ENCODE measurements at regions not wholly inside any gene's neighbourhood (a gene's known extent, or its start where the extent isn't known, plus 50 kb on each side); places are given as distances from the start of the nearest gene placed in this dataset.

- TF ChIP-seq TAF1 (IDR thresholded peaks at IDR 0.05; ENCODE audit: low read depth) (no peak), RAD21 (IDR thresholded peaks at IDR 0.05; ENCODE audit: low read depth) (no peak), NFIC (IDR thresholded peaks at IDR 0.05) (no peak), EGR1 (IDR thresholded peaks at IDR 0.05) (no peak), YY1 (IDR thresholded peaks at IDR 0.05; ENCODE audit: low read depth) (no peak), EP300 (IDR thresholded peaks at IDR 0.05; ENCODE audit: borderline replicate concordance) (no peak), CEBPB (IDR thresholded peaks at IDR 0.05) (no peak), CREB1 (IDR thresholded peaks at IDR 0.05; ENCODE audit: low read depth) (no peak), FOXM1 (IDR thresholded peaks at IDR 0.05; ENCODE audit: borderline replicate concordance, low read depth) (no peak), TCF12 (IDR thresholded peaks at IDR 0.05; ENCODE audit: low read depth) (no peak), MAX (IDR thresholded peaks at IDR 0.05) (no peak), TEAD4 (IDR thresholded peaks at IDR 0.05) (no peak), ZBTB7A (IDR thresholded peaks at IDR 0.05; ENCODE audit: low read depth) (no peak), USF1 (IDR thresholded peaks at IDR 0.05) (no peak)
- TF ChIP-seq, protein P1, sequence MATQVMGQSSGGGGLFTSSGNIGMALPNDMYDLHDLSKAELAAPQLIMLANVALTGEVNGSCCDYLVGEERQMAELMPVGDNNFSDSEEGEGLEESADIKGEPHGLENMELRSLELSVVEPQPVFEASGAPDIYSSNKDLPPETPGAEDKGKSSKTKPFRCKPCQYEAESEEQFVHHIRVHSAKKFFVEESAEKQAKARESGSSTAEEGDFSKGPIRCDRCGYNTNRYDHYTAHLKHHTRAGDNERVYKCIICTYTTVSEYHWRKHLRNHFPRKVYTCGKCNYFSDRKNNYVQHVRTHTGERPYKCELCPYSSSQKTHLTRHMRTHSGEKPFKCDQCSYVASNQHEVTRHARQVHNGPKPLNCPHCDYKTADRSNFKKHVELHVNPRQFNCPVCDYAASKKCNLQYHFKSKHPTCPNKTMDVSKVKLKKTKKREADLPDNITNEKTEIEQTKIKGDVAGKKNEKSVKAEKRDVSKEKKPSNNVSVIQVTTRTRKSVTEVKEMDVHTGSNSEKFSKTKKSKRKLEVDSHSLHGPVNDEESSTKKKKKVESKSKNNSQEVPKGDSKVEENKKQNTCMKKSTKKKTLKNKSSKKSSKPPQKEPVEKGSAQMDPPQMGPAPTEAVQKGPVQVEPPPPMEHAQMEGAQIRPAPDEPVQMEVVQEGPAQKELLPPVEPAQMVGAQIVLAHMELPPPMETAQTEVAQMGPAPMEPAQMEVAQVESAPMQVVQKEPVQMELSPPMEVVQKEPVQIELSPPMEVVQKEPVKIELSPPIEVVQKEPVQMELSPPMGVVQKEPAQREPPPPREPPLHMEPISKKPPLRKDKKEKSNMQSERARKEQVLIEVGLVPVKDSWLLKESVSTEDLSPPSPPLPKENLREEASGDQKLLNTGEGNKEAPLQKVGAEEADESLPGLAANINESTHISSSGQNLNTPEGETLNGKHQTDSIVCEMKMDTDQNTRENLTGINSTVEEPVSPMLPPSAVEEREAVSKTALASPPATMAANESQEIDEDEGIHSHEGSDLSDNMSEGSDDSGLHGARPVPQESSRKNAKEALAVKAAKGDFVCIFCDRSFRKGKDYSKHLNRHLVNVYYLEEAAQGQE (IDR thresholded peaks at IDR 0.05; ENCODE audit: low read depth), result no peak
These were observed 461.0 kb upstream of the NRG3 start for GRCh38 chr10:81414038-81414437.

GRCh38 chr10:81426722-81427121 is 448.3 kb upstream of the NRG3 start:
- TF ChIP-seq MAX (IDR thresholded peaks at IDR 0.05) (no peak), USF1 (IDR thresholded peaks at IDR 0.05) (no peak), NFIC (IDR thresholded peaks at IDR 0.05) (no peak), CEBPB (IDR thresholded peaks at IDR 0.05) (no peak), ZBTB7A (IDR thresholded peaks at IDR 0.05; ENCODE audit: low read depth) (no peak), TAF1 (IDR thresholded peaks at IDR 0.05; ENCODE audit: low read depth) (no peak), EGR1 (IDR thresholded peaks at IDR 0.05) (no peak), FOXM1 (IDR thresholded peaks at IDR 0.05; ENCODE audit: borderline replicate concordance, low read depth) (no peak), EP300 (IDR thresholded peaks at IDR 0.05; ENCODE audit: borderline replicate concordance) (no peak), TCF12 (IDR thresholded peaks at IDR 0.05; ENCODE audit: low read depth) (no peak), YY1 (IDR thresholded peaks at IDR 0.05; ENCODE audit: low read depth) (no peak), RAD21 (IDR thresholded peaks at IDR 0.05; ENCODE audit: low read depth) (no peak), TEAD4 (IDR thresholded peaks at IDR 0.05) (no peak), CREB1 (IDR thresholded peaks at IDR 0.05; ENCODE audit: low read depth) (no peak)
- TF ChIP-seq, protein P1 (IDR thresholded peaks at IDR 0.05; ENCODE audit: low read depth), result no peak

DNA sequence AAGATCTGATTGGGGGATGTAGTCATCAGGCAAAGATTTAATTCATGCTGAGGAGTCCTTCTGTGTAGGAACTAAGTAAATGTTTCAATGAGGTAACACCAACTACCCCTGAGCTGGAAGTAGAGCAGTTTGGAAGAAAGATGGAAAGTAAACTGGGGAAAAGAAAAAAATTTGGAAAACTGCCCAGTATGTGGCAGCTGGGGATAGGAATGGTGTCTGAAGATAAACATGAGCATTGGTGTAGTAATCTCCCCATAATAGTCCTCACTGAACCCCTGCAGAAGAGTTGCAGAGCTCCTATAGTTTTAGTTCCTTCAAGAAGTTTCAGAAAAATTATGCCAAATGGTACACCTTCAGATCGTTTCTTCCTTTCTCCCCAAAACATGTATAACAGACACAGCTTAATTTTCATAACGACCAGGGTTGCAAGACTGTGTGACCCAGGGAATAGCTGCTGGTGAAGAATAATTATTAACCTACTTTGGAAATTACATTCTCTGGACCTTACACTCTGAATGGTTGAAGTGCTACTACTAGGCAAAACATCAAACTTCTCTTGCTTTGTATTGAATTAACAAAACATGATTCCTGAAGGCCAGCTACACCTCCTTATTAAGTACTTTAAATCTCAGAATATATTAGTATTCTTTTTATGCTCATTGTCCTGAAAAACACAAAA is 446.4 kb upstream of the NRG3 start:
- no peak for TF ChIP-seq RAD21 (IDR thresholded peaks at IDR 0.05; ENCODE audit: low read depth)
- TF ChIP-seq ZBTB7A (IDR thresholded peaks at IDR 0.05; ENCODE audit: low read depth), result no peak
- no peak for TF ChIP-seq EGR1 (IDR thresholded peaks at IDR 0.05)
- TF ChIP-seq MAX (IDR thresholded peaks at IDR 0.05), result no peak
- no peak for TF ChIP-seq EP300 (IDR thresholded peaks at IDR 0.05; ENCODE audit: borderline replicate concordance)
- TF ChIP-seq, protein P1 (IDR thresholded peaks at IDR 0.05; ENCODE audit: low read depth), result no peak
- no peak for TF ChIP-seq USF1 (IDR thresholded peaks at IDR 0.05)
- TF ChIP-seq NFIC (IDR thresholded peaks at IDR 0.05), result no peak
- TF ChIP-seq TAF1 (IDR thresholded peaks at IDR 0.05; ENCODE audit: low read depth), result no peak
- no peak for TF ChIP-seq YY1 (IDR thresholded peaks at IDR 0.05; ENCODE audit: low read depth)
- no peak for TF ChIP-seq TEAD4 (IDR thresholded peaks at IDR 0.05)
- TF ChIP-seq CEBPB (IDR thresholded peaks at IDR 0.05), result no peak
- TF ChIP-seq TCF12 (IDR thresholded peaks at IDR 0.05; ENCODE audit: low read depth), result no peak

Measured in Ishikawa (cell line).